Mucosa of rectum (tissue), 2 donors: ENCODE measurements at regions not wholly inside any gene's neighbourhood (a gene's known extent, or its start where the extent isn't known, plus 50 kb on each side); places are given as distances from the start of the nearest gene placed in this dataset.

Experiments used
- H3K27ac ChIP-seq, 2 donors: one replicate each; pipeline ENCODE4 v1.7.0; 2013; ENCODE audit warnings: inconsistent platforms in 2 of 2, low read depth in 2 of 2, low read length in 2 of 2
- H3K27me3 ChIP-seq, 2 donors: one replicate each; pipeline ENCODE4 v1.7.0; 2013; ENCODE audit warnings: low read length in 2 of 2; ENCODE audit not compliant: control insufficient read depth in 2 of 2, insufficient read depth in 2 of 2
- H3K36me3 ChIP-seq, 2 donors: one replicate each; pipeline ENCODE4 v1.7.0; 2013; ENCODE audit warnings: low read length in 2 of 2; ENCODE audit not compliant: control insufficient read depth in 2 of 2, insufficient read depth in 2 of 2
- H3K4me1 ChIP-seq, 2 donors: one replicate each; pipeline ENCODE4 v1.7.0; 2013; ENCODE audit warnings: low read length in 2 of 2, mild to moderate bottlenecking in 1 of 2; ENCODE audit not compliant: control insufficient read depth in 2 of 2, insufficient read depth in 2 of 2
- H3K4me3 ChIP-seq, 2 donors: one replicate each; pipeline ENCODE4 v1.7.0; 2013; ENCODE audit warnings: low read length in 2 of 2
- H3K9ac ChIP-seq, 2 donors: one replicate each; pipeline ENCODE4 v1.7.0; 2013; ENCODE audit warnings: low read length in 2 of 2, low read depth in 1 of 2, mild to moderate bottlenecking in 1 of 2
- H3K9me3 ChIP-seq, 2 donors: one replicate each; pipeline ENCODE4 v1.7.0; 2013; ENCODE audit warnings: low read length in 2 of 2; ENCODE audit not compliant: control insufficient read depth in 2 of 2
- donor health status: healthy.
- donor health status: Normal muscosa, but diverticular disease.

DNA sequence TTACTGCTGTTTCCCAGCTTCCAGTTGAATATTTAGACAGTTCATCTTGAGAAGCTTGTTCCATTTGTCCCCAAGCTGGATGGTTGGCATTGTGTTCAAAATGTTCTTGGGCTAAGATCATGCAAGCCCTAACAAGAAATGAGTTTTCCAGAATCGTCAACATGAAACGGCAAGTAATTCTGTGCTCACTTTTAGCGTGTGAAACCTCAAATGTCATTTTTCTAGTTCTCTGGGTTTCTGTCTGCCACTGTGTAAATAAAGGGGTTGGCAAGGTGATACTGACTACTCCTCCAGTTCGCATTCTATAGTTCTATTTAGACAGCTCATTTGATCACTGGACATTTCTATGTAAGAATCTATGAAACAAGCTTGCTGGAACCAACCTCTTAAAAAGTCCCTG lies 194.0 kb downstream of the AHR start:
- Histone ChIP-seq H3K9me3 (no peaks in the 10 kb centered on the region), H3K27ac (no peak overlapping the region), H3K36me3 (no peaks in the 10 kb centered on the region), H3K4me3 (no peak overlapping the region), H3K4me1 (peaks cover 0 to 2% of the 10 kb centered on the region in 2 donors), H3K27me3 (no peaks in the 10 kb centered on the region), H3K9ac (no peak overlapping the region)

- H3K27me3 ChIP-seq = no peaks in the 10 kb centered on the region
- no peak overlapping the region for H3K4me3 ChIP-seq
- H3K9me3 ChIP-seq = no peaks in the 10 kb centered on the region
- peaks cover 0 to 2% of the 10 kb centered on the region in 2 donors for H3K4me1 ChIP-seq
- H3K9ac ChIP-seq = no peak overlapping the region
- H3K36me3 ChIP-seq = no peaks in the 10 kb centered on the region
- H3K27ac ChIP-seq = no peak overlapping the region
Measured at GRCh38 chr7:17493446-17493845, 195.0 kb downstream of the AHR start.

GRCh38 chr7:17495655-17496394 lies 197.4 kb downstream of the AHR start:
- no peaks in the 10 kb centered on the region for H3K27me3 ChIP-seq
- peaks cover 0 to 2% of the 10 kb centered on the region in 2 donors for H3K4me1 ChIP-seq
- H3K36me3 ChIP-seq = no peaks in the 10 kb centered on the region
- H3K9ac ChIP-seq = no peak overlapping the region
- H3K27ac ChIP-seq = no peak overlapping the region
- no peak overlapping the region for H3K4me3 ChIP-seq
- no peaks in the 10 kb centered on the region for H3K9me3 ChIP-seq

DNA sequence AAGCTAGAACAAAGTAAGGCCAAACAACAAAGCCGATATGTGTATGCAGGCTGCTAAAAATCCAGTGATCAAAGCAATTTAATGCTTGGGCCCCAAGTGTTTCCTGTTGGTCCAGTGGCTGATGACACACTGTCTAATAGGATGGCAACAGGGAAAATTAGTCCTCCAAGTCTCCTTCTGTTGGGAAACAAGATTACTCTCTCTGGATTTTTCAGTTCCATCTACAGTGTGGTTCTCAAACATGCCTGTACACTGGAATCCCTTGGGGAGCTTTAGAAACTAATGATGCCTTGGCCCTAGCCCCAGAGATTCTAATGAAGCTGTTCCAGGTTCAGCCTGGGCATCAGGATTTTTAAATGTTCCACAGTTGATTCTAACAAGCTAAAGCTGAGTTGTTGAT lies 198.7 kb downstream of the AHR start:
- H3K9ac ChIP-seq = no peak overlapping the region
- H3K9me3 ChIP-seq = no peaks in the 10 kb centered on the region
- H3K4me3 ChIP-seq = no peak overlapping the region
- no peaks in the 10 kb centered on the region for H3K27me3 ChIP-seq
- H3K36me3 ChIP-seq = no peaks in the 10 kb centered on the region
- H3K4me1 ChIP-seq = peaks cover 0 to 2% of the 10 kb centered on the region in 2 donors
- no peak overlapping the region for H3K27ac ChIP-seq

DNA sequence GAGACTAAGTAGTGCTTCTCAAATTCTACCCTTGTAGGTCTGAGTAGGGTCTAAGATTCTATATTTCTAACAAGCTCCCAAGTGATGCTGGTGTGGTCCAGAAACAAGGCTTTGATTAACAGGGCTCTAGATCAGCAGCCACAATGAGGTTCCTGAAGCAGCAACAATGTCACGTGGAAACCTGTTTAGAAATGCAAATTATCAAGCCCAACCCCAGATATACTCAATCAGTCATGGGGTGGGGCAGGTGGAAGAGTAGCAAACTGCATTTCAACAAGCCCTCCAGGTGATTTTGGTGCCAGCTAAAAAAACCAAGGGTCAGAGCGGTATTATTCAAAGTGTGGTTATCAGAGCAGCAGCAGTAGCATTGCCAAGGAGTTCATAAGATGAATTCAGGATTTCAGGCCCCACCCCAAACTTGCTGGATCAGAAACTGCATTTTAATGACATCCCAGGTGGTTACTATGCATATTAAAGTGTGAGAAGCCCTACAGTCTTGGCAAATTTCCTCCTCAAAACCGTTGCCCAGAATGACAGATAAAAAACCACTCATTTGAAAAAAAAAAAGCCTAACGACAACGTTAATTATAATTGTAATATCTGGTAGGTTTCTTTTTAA lies 199.2 kb downstream of the AHR start:
- Histone ChIP-seq H3K9ac (no peak overlapping the region), H3K9me3 (no peaks in the 10 kb centered on the region), H3K4me1 (peaks cover 0 to 2% of the 10 kb centered on the region in 2 donors), H3K27ac (no peak overlapping the region), H3K36me3 (no peaks in the 10 kb centered on the region), H3K4me3 (no peak overlapping the region), H3K27me3 (no peaks in the 10 kb centered on the region)

DNA sequence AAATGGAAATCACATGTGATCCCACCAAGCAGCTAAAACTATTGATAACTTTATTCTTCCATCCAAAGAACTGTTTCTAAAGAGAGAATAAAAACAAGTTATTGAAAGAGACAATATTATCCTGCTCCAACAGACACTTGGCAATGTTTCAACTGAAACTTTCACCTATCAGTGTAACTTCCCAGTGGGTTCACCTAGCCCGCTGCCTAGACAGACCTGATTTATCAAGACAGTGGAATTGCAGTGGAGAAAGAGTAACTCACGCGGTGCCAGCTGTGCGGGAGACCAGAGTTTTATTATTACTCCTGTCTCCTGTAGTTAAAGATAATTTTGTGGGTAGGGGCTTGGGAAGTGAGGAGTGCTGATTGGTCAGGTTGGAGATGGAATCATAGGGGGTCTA lies 199.8 kb downstream of the AHR start:
- Histone ChIP-seq H3K36me3 (no peaks in the 10 kb centered on the region), H3K9me3 (no peaks in the 10 kb centered on the region), H3K9ac (no peak overlapping the region), H3K27me3 (no peaks in the 10 kb centered on the region), H3K4me1 (peaks cover 0 to 2% of the 10 kb centered on the region in 2 donors), H3K4me3 (no peak overlapping the region), H3K27ac (no peak overlapping the region)

DNA sequence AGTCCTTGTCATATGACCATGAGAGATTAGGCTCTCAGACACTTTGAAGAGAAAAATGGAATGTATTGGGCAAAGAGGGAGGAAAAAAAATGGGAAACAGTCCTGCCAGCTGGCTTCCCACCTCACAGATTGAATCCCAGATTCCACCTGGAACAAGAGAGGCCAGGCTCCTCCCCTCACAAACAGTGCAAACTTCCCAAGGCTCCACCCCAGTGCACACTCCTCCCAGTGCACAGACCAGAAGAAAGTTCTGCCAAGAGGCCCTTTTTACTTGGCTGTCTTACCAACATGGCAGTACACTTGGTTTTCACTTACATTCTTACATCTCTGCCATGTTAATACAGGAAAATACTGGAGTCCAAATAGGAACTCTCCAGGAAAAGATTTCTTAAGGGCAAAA lies 202.3 kb downstream of the AHR start:
- Histone ChIP-seq H3K36me3 (no peaks in the 10 kb centered on the region), H3K9me3 (no peaks in the 10 kb centered on the region), H3K27me3 (no peaks in the 10 kb centered on the region), H3K27ac (no peak overlapping the region), H3K9ac (no peak overlapping the region), H3K4me3 (no peak overlapping the region), H3K4me1 (peaks cover 0 to under 1% of the 10 kb centered on the region in 2 donors)

GRCh38 chr7:17501441-17502212 lies 203.2 kb downstream of the AHR start:
- Histone ChIP-seq H3K36me3 (no peaks in the 10 kb centered on the region), H3K4me3 (no peak overlapping the region), H3K9me3 (no peaks in the 10 kb centered on the region), H3K27me3 (no peaks in the 10 kb centered on the region), H3K9ac (no peak overlapping the region), H3K27ac (no peak overlapping the region), H3K4me1 (peaks cover 0 to 4% of the 10 kb centered on the region in 2 donors)

DNA sequence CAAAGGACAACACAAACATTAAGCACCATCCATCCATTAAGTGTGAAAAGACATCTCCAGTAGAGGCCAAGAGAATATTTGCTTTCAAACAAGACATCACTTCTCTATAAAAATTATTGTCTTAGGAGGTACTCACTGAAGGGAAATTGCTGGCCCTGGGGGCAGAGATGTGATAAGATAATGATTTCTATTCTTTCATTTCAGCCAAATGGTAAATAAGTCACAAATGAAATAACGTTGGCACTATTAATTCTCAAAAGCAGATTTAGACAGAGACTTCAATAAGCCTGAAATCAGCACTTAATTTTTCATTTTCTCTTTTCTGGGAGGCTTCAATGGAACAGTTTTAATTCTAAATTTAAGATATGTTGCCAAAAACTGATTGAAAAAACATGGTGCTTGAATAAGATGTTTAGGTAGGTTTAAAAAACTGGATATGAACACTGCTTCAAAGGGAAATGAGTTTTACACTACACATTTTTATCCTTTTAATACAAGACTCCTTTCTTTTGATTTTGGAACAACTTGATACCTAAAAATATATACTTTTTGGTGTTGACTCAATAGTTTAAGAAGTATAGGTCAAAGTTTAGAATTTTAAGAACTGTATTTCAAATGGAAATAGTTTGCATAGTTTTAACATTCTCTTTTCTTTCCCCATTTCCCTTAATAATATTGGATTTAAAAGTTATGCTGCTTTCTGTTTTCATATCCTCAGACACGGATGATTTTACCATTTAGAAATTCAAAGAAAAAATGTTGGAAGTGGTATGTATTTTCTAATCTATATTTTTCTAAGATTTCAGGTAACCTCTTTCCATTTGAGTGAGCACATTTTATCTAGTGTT lies 204.0 kb downstream of the AHR start:
- peaks cover 0 to 4% of the 10 kb centered on the region in 2 donors for H3K4me1 ChIP-seq
- no peaks in the 10 kb centered on the region for H3K27me3 ChIP-seq
- H3K9ac ChIP-seq = no peak overlapping the region
- H3K27ac ChIP-seq = no peak overlapping the region
- no peaks in the 10 kb centered on the region for H3K9me3 ChIP-seq
- no peaks in the 10 kb centered on the region for H3K36me3 ChIP-seq
- H3K4me3 ChIP-seq = no peak overlapping the region
